A549 (cell line): ENCODE measurements at regions not wholly inside any gene's neighbourhood (a gene's known extent, or its start where the extent isn't known, plus 50 kb on each side); places are given as distances from the start of the nearest gene placed in this dataset.

Source experiments
- CHD4 ChIP-seq: fragments of 200-600 bp; sonication (generic); IDR thresholded peaks from 2 replicates; pipeline ENCODE4 v1.6.1; 2016; ENCODE audit warnings: antibody characterized with exemption, mild to moderate bottlenecking, borderline replicate concordance
- CTCF ChIP-seq: fragments of >200 bp; sonication (Bioruptor Twin); formaldehyde crosslinking; IDR thresholded peaks from 3 replicates; pipeline ENCODE4 v1.5.1; 2016
- HOXB5 ChIP-seq: fragments of 250-450 bp; sonication (Bioruptor Pico); IDR thresholded peaks from 2 replicates; pipeline ENCODE4 v1.5.0; 2020; ENCODE audit warnings: mild to moderate bottlenecking, moderate library complexity
- MAZ ChIP-seq: fragments of 150-350 bp; IDR thresholded peaks from 2 replicates; pipeline ENCODE4 v1.6.1; 2014; ENCODE audit warnings: antibody characterized with exemption, low read depth, low read length, borderline replicate concordance
- POLR2A ChIP-seq: IDR thresholded peaks from 2 replicates; pipeline ENCODE4 v1.6.1; 2012; ENCODE audit warnings: mild to moderate bottlenecking, low read length
- RAD21 ChIP-seq, 2 experiments: fragments of >200 bp in 1 of 2; sonication (Bioruptor Twin) in 1 of 2; formaldehyde crosslinking in 1 of 2; IDR thresholded peaks in 1 of 2; conservative IDR thresholded peaks in 1 of 2; 2 replicates in 1 of 2; 3 replicates in 1 of 2; pipeline ENCODE4 v1.6.1; 2012 to 2018; ENCODE audit warnings: inconsistent platforms in 1 of 2
- SREBF2 ChIP-seq: fragments of 450-650 bp; IDR thresholded peaks from 2 replicates; pipeline ENCODE4 v1.6.1; 2014; ENCODE audit warnings: mild to moderate bottlenecking, moderate library complexity

GRCh38 chr21:29433366-29434059, 134.8 kb downstream of the BACH1 start:
- TF ChIP-seq CTCF (no peak), HOXB5 (CRISPR knock-in tag) (no peak), MAZ (no peak), CHD4 (no peak), SREBF2 (no peak), POLR2A (no peak), RAD21 (conservative IDR thresholded peaks at IDR 0.05 in 1 of 2, IDR thresholded peaks at IDR 0.05 in 1 of 2) (no peak)
